ENCODE measurements at regions not wholly inside any gene's neighbourhood (a gene's known extent, or its start where the extent isn't known, plus 50 kb on each side); places are given as distances from the start of the nearest gene placed in this dataset.

GRCh38 chr1:37262439-37263170 is 211.8 kb upstream of the ZC3H12A start:
- TF ChIP-seq CTCF (IDR thresholded peaks at IDR 0.05; ENCODE audit: poor library complexity) (no peak), EZH2 (IDR thresholded peaks at IDR 0.05; ENCODE audit: borderline replicate concordance) (no peak)

Data from hepatocyte (in vitro differentiated cells).